Stimulated activated CD8-positive, alpha-beta memory T cell treated with anti-CD3 and anti-CD28 coated beads, Interleukin-4, amount 100 ng/mL, for 24 hours (primary cell): ENCODE measurements at regions not wholly inside any gene's neighbourhood (a gene's known extent, or its start where the extent isn't known, plus 50 kb on each side); places are given as distances from the start of the nearest gene placed in this dataset.

Experiments
- DNase-seq: peaks from one replicate; pipeline ENCODE4 v3.0.0-alpha.2; 2020; ENCODE audit warnings: low read depth

DNA sequence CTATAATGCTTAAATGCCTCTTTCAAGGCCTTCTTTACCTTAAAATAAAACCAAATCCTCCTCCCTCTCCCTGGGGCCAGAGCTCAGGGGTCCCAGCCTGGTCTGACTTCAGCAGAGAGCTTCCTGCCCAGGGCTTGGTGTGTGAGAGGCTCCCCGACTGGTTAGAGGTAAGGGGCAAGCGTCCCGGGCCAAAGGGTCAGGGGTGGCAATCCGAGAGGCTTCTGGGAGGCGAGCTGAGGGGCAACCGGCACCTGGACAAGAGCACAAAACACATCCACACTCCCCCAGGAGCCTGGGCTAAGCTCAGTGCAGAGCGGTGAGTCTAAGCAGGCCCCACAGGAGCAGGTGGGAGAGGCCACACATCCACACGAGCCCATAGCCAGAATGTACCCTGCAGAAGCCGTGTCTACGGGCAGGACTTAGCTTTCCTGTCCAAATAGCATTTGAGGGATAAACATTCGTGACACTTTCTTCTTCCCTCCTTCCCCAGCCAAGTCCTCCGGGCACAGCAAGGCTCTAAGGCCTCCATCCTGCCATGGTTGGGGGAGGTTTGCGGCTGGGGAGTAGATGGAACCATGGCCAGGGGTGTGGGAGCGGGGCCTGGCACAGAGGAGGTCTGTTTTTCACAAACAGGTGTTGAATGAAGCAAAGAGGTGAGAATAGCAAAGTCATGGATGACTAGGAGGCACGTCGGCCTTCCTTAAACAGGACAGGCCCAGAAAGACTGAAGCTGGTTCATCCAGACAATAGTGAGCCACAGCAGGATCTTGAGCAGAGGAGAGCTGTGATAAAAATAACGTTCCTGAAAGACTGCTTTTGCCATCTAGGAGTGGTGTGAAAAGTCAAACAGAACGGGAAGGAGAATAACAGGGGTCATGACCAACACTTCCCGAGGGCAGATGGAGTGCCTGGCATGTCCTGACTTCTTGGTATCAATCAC, 98.7 kb upstream of the IQSEC1 start:
- DNase-seq, result no peak

DNA sequence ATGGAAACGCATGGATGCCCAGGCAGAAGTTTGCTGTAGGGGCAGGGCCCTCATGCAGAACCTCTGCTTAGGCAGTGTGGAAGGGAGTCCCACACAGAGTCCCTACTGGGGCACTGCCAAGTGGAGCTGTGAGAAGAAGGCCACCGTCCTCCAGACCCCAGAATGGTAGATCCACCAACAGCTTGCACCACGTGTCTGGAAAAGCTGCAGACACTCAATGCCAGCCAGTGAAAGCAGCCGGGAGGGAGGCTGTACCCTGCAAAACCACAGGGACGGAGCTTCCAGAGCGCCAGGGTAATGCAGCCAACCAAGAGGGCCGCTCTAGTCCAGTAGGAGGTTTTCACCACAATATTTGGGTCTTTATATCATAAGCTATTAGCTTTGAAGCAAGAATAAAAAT, 97.1 kb upstream of the IQSEC1 start:
- DNase-seq, result no peak

GRCh38 chr3:13168391-13168790, 95.2 kb upstream of the IQSEC1 start:
- DNase-seq, result no peak

- DNase-seq, result no peak
Measured at GRCh38 chr3:13167829-13168228, 94.6 kb upstream of the IQSEC1 start.

GRCh38 chr3:13167064-13167743, 94.0 kb upstream of the IQSEC1 start:
- no peak for DNase-seq

DNA sequence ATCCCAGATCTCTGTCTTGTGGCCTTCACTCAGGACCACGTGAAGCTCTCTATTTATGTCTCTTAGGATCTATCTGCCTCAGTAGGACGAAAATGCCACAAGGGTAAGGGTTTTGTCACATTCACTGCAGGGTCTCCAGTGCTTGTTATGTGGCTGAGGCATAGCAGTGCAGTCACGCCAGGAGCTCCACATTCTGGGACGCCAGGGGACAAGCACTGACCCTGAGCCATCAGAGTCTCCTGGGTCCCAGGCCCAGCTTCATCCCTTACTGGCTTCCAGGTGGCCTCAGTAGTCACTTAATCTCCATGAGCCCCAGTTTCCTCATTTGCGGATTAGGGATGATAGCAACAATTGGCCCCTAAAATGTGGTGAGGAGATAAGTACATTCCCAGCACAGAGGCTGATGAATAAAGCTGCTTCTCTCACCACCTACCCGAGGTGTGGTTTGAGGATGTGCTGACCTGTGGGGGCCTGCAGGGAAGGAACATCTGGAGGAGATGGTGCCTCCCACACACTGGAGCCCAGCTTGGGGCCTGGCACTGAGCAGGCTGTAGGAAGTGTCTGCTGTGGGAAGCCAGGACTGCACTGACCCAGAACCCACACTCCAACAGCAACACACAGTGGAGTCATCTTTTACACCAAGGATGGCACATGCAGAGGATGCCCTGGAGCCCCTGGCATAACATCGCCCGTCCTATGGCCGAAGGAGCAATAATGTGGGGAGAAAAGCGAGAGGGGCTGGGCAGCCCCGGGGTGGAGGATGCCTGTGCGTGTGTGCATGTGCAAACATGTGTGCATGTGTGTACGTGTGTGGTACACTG, 93.2 kb upstream of the IQSEC1 start:
- no peak for DNase-seq

- DNase-seq, result no peak
Measured at GRCh38 chr3:13165576-13165975, 92.3 kb upstream of the IQSEC1 start.

DNA sequence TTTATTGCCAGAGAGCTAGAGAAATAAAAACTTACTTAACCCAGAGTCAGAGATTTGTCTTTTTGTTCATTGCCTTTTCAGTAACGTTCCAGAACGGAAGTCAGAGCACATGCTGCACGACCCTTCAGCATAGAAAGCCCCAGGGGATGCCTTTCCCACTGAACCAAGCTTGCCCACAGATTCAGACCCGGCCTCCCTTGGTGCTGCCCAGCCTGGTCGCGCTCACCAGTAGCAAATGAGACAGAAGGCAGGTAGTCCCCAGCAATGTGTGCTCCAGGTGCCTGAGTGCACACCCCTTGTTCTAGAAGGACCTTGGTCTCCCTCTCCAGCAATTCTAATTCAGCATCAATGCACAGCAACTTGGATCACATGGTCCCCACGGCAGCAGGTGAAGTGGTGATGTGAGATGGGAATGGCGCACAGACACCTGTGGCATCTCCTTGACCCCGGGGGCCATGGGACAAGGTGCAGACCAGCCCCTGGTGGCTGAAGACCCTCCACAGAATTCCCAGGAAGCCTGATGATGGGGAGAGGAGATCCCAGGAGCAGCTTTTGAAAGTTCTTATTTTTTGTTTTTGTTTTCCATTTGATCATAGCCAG, 91.8 kb upstream of the IQSEC1 start:
- no peak for DNase-seq

GRCh38 chr3:13163848-13164382, 90.7 kb upstream of the IQSEC1 start:
- DNase-seq, result no peak

- no peak for DNase-seq
Measured at GRCh38 chr3:13162549-13163320, 89.5 kb upstream of the IQSEC1 start.

DNA sequence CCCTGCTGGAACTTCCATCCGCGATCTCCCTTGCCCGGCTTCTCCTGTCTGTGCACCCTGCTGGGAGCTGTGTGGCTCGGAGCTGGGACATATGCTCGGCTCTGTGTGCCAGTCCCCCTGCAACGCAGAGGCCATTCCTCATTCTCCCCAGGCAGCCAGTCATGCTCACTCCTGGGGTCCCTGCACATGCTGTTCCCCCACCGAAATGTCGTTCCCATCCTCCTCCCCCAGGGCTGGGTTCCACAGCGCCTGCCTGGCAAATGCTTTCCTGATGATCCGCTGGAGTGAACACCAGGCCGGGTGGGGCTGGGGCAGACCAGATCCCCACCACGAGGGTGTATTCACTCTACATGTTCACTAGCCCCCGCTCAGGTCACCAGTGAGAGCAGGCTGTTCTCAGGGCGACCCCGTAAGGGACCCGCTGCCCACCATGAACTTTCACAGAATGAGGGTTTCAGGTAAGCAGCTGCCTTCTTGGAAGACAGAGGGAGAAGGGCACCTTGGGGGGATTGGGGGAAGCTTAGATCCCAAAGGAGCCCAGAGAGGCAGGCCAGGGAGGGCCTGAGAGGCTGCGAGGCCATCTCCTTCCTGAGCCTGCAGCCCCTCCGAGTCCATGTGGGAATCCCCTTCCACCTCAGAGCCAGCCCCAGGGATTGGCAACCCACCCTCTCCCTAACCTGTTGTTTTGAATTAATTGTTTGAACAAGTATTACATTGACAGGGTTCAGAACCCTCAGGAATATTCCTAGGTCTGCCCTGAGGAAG, 88.7 kb upstream of the IQSEC1 start:
- no peak for DNase-seq

DNA sequence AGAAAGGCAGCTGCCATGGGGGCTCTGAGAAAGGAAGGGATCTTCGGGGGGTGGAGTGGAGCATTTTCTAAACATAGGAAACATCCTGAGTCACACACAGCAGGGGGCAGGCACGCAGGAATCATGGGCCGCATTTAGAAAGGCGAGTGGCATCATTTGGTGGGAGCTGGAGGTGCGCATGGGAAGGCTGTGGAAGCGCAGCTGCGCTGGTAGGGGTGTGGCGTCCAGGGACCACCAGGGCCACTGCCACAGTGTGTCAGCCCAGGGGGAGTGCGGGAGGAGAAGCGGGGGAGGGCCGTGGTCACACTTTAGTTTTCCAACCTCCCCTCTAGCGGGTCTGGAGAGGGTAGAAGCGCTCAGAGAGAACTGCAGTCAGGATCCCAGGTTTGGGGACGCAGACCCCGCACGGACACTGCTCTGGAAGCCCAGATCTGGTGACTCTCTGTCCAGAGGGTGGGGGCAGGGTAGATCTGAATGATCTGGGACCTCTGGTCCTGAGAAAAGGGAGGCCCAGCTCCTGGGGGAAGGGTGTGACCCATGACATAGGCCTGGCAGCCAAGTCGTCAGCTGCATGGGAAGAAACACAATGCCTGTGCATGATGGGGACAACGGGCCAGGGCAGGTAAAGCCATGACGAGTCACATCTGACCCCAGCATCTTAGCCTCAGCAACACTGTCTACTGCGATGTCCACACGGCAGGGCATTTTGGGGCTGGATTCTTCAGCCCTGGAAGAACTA, 88.0 kb upstream of the IQSEC1 start:
- no peak for DNase-seq

DNA sequence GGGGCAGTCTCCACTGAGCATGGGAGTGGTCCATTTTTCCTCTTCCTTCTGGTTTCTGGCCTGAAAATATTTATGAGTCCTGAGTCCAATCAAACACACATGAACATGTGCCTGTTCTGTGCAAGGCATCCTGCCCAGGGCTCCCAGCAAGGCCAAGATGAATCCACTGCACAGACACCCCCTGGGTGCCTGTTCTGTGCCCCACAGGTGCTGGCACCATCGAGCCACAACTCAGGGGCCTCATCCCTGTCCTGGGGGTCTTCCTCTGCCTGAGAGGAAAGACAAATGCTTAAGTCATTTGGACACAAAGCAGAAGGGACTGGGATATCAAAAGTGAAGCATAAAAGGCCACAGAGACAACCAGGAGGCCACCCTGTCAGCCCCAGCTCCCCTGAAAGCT, 87.4 kb upstream of the IQSEC1 start:
- no peak for DNase-seq

GRCh38 chr3:13159890-13160289, 86.7 kb upstream of the IQSEC1 start:
- no peak for DNase-seq

DNA sequence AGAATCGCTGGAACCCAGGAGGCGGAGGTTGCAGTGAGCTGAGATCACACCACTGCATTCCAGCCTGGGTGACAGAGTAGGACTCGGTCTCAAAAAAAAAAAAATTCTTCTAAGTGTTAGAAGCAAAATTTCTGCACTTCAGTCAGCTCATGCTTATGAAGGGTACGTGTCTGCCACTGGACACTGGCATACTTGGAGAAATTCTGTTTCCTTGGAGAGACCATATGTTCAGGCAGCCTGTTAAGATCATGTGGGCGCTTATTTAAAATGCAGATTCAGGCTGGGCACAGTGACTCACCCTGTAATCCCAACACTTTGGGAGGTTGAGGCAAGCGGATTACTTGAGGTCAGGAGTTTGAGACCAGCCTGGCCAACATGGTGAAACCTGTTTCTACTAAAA, 85.6 kb upstream of the IQSEC1 start:
- no peak for DNase-seq

DNA sequence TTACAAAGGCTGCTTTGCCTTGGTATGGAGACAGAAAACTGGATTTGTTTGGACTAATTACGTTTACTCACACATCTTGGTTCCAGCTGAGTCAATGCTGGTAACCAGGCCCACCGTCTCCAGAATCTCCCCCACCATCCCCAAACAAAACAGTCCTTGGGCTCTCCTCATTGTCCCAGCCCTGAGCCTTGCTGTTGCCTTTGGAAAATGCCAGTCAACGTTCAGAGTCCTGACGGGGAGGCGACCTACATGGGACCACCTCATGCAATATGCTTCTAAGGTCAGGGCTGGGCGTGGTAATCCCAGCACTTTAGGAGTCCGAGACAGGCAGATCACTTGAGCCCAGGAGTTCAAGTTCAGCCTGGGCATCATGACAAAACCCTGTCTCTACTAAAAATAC, 85.2 kb upstream of the IQSEC1 start:
- DNase-seq, result no peak

DNA sequence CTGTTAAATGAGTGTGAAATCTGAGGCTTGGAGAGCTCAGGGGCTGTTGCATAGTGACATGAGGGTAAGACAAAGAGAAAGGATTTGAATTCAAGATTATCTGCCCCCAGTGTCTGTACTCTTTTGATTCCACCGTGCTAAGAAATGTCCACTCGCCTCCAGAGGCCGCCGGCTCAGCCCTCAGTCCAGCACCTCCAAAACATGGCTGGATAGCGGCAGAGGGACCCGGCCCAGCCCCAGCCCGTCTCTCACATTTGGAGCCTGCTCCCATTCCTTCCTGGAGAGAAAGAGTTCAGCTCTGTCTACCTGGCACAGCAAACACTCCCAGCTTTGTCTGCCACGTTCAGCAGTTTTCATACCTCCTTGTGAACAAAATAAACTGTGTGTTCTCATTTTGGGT, 84.8 kb upstream of the IQSEC1 start:
- no peak for DNase-seq

- no peak for DNase-seq
Measured at GRCh38 chr3:13152826-13153710, 79.8 kb upstream of the IQSEC1 start.

GRCh38 chr3:13150624-13151023, 77.4 kb upstream of the IQSEC1 start:
- no peak for DNase-seq
